ENCODE measurements at regions not wholly inside any gene's neighbourhood (a gene's known extent, or its start where the extent isn't known, plus 50 kb on each side); places are given as distances from the start of the nearest gene placed in this dataset.

GRCh38 chr3:191557322-191557721 is 96.4 kb downstream of the PYDC2 start:
- Histone ChIP-seq H3K36me3 (ENCODE audit: insufficient read depth in 1 of 2, low read depth in 1 of 2) (no peaks in the 10 kb centered on the region), H3K4me3 (no peak overlapping the region), H3K4me1 (no peaks in the 10 kb centered on the region), H3K27ac (no peak overlapping the region), H3K27me3 (ENCODE audit: insufficient read depth in 3 of 3, low read length in 2 of 3) (no peaks in the 10 kb centered on the region), H3K9me3 (no peaks in the 10 kb centered on the region)
- ATAC-seq = no peak
- DNase-seq = no peak
- WGBS, 3 donors = 80 to 86% (median 85%) methylated on average over 2 of the region's 2 CpGs
- no peak for TF ChIP-seq CTCF (IDR thresholded peaks at IDR 0.05)
- intact Hi-C loops (cut with DNase I) = no loop called here

DNA sequence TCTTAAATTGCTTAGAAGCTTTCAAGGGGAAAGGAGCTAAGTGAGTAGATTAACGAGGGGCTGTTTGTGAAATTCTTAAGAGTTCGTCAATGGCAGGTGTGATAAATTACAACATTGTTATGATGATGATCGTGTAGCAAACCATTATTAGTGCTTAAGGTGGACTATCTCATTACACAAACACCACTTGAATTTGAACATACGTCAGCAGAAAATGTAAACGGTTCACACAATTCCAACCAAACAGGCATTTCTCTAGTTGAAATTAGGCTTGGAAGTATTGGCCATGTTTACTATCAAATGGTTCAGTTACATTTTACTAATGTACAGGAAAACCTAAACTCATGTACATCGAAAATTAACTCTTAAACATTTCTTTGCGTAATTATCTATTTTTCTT is 102.8 kb downstream of the PYDC2 start:
- H3K9me3 ChIP-seq = no peaks in the 10 kb centered on the region
- ATAC-seq (no peak), DNase-seq (no peak)
- H3K4me3 ChIP-seq = no peak overlapping the region
- H3K27ac ChIP-seq = no peak overlapping the region
- WGBS, 3 donors = 49 to 63% (median 57%) methylated on average over 7 of the region's 7 CpGs
- TF ChIP-seq CTCF (IDR thresholded peaks at IDR 0.05) = no peak
- H3K36me3 ChIP-seq (ENCODE audit: insufficient read depth in 1 of 2, low read depth in 1 of 2) = no peaks in the 10 kb centered on the region
- H3K27me3 ChIP-seq (ENCODE audit: insufficient read depth in 3 of 3, low read length in 2 of 3) = no peaks in the 10 kb centered on the region
- no peaks in the 10 kb centered on the region for H3K4me1 ChIP-seq
- intact Hi-C loops (cut with DNase I) = no loop called here

GRCh38 chr3:191566469-191566868 is 105.5 kb downstream of the PYDC2 start:
- H3K4me3 ChIP-seq = no peak overlapping the region
- no peak for TF ChIP-seq CTCF (IDR thresholded peaks at IDR 0.05)
- no peak for ATAC-seq
- H3K4me1 ChIP-seq = no peaks in the 10 kb centered on the region
- 71 to 86% (median 79%) methylated on average over 1 of the region's 1 CpG for WGBS, 3 donors
- no peaks in the 10 kb centered on the region for H3K27me3 ChIP-seq (ENCODE audit: insufficient read depth in 3 of 3, low read length in 2 of 3)
- no peak overlapping the region for H3K27ac ChIP-seq
- H3K36me3 ChIP-seq (ENCODE audit: insufficient read depth in 1 of 2, low read depth in 1 of 2) = no peaks in the 10 kb centered on the region
- no peaks in the 10 kb centered on the region for H3K9me3 ChIP-seq
- no peak for DNase-seq
- intact Hi-C loops (cut with DNase I) = no loop called here

DNA sequence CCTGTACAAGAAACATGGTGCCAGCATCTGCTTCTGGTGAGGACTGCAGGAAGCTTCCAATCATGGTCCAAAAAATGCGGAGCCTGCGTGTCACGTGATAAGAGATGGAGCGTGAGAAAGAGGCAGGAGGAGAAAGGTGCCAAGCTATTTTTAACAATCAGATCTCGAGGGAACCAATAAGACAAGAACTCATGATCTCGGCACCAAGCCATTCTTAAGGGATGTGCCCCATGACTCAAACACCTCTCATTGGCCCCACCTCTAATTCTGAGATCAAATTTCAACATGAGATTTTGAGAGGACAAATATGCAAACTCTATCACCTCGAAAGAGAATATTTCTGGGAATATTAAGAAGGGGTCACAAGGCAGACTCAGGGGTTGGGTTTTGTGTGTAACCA is 107.2 kb downstream of the PYDC2 start:
- ATAC-seq = no peak
- intact Hi-C loops (cut with DNase I) = no loop called here
- no peak for TF ChIP-seq CTCF (IDR thresholded peaks at IDR 0.05)

DNA sequence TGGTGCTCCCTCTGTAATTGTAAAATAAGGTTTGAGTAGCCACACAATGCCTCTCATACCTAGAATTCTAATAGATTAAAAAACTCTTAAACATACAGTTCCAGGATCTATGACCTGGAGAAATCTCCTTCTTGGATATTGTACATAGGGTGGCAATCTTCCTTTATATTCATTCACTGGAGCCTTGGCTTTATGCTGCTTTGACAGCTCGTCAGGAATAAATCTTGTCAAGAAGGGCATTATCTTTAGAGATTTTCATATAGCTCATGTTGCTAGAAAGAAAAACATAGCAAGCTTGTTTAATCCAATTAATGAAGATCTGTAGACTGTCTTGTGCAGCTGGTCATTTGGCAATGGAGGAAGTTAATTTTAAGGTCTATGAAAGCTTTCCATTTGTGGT is 131.1 kb downstream of the PYDC2 start:
- no peaks in the 10 kb centered on the region for H3K4me1 ChIP-seq
- 70 to 72% (median 72%) methylated on average over 1 of the region's 1 CpG for WGBS, 3 donors
- H3K36me3 ChIP-seq (ENCODE audit: insufficient read depth in 1 of 2, low read depth in 1 of 2) = no peaks in the 10 kb centered on the region
- no peak for TF ChIP-seq CTCF (IDR thresholded peaks at IDR 0.05)
- ATAC-seq (no peak), DNase-seq (no peak)
- no peaks in the 10 kb centered on the region for H3K9me3 ChIP-seq
- intact Hi-C loops (cut with DNase I) = no loop called here
- no peak overlapping the region for H3K4me3 ChIP-seq
- H3K27ac ChIP-seq = no peak overlapping the region
- no peaks in the 10 kb centered on the region for H3K27me3 ChIP-seq (ENCODE audit: insufficient read depth in 3 of 3, low read length in 2 of 3)

More for the DNA sequence above, 107.2 kb downstream of the PYDC2 start:
- no peaks in the 10 kb centered on the region for H3K9me3 ChIP-seq
- no peaks in the 10 kb centered on the region for H3K36me3 ChIP-seq (ENCODE audit: insufficient read depth in 1 of 2, low read depth in 1 of 2)
- no peak overlapping the region for H3K4me3 ChIP-seq
- H3K4me1 ChIP-seq = no peaks in the 10 kb centered on the region
- no peak for DNase-seq
- no peaks in the 10 kb centered on the region for H3K27me3 ChIP-seq (ENCODE audit: insufficient read depth in 3 of 3, low read length in 2 of 3)
- 77 to 83% (median 81%) methylated on average over 7 of the region's 7 CpGs for WGBS, 3 donors
- H3K27ac ChIP-seq = no peak overlapping the region
